ENCODE measurements at regions not wholly inside any gene's neighbourhood (a gene's known extent, or its start where the extent isn't known, plus 50 kb on each side); places are given as distances from the start of the nearest gene placed in this dataset.

DNA sequence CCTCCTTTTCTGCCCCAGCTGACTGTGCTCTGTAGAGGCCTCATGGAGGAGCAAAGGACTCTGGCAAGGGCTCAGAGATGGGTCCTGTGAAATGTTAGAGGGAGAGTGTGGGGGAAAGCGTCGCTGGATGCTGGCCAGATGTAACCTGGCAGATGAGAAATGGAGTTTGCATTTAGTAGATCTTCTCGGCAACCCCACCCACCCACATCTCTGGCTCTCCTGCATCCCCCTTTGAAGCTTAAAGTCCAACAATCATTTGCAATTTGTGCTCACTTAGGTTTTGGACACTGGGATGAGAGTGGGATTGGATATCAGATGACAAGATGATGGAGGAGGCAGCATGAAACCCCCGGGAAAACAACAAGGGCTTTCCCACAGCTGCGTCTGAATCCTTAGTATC lies 523.6 kb upstream of the MCTP2 start:
- CTCF ChIA-PET (ENCODE audit: partially characterized antibody) = no interaction called here
- H3K79me2 ChIP-seq (ENCODE audit: control insufficient read depth in 1 of 2, insufficient read depth in 2 of 2, low read length in 2 of 2) = no peaks in the 10 kb centered on the region
- WGBS, 2 experiments (ENCODE audit: extremely low coverage in 1 of 2, insufficient coverage in 1 of 2, insufficient read length in 1 of 2, insufficient replicate concordance in 2 of 2, low coverage in 1 of 2, low lambda C conversion rate in 2 of 2, missing lambda C conversion rate in 1 of 2) = 83% methylated on average over 5 of the region's 5 CpGs; no CpG with 5 or more reads in 1 of the 2 experiments

More for the DNA sequence above, 523.6 kb upstream of the MCTP2 start:
- Histone ChIP-seq H2AK5ac (ENCODE audit: low read depth, low read length) (no peak overlapping the region), H4K8ac (ENCODE audit: extremely low read depth, insufficient read depth, low read length) (no peak overlapping the region), H3K23me2 (ENCODE audit: low read depth, low read length) (no peaks in the 10 kb centered on the region), H3K4me3 (ENCODE audit: extremely low read depth in 1 of 4, insufficient read depth in 2 of 4, low read depth in 3 of 4, low read length in 4 of 4) (no peak overlapping the region), H4K91ac (replicated peaks; ENCODE audit: insufficient read length, low read length) (no peak overlapping the region), H2BK5ac (ENCODE audit: low read depth, low read length) (no peak overlapping the region), H3K18ac (ENCODE audit: extremely low read depth, low read length) (no peak overlapping the region), H3K9me3 (ENCODE audit: insufficient read depth in 2 of 2, low read depth in 1 of 2, low read length in 1 of 2) (no peaks in the 10 kb centered on the region), H2BK20ac (ENCODE audit: low read length) (no peak overlapping the region), H3K4ac (replicated peaks; ENCODE audit: insufficient read length, low read depth, low read length) (no peak overlapping the region), H3K14ac (ENCODE audit: insufficient read length) (no peak overlapping the region), H3K36me3 (ENCODE audit: control insufficient read depth in 2 of 4, insufficient read depth in 4 of 4, low read length in 3 of 4) (no peaks in the 10 kb centered on the region), H4K5ac (ENCODE audit: insufficient read length, low read depth, low read length) (no peak overlapping the region), H3K4me1 (replicated peaks in 1 of 4; ENCODE audit: control insufficient read depth in 3 of 4, insufficient read depth in 4 of 4, low read length in 3 of 4) (no peaks in the 10 kb centered on the region), H4K20me1 (replicated peaks in 1 of 2; ENCODE audit: control insufficient read depth in 1 of 2, insufficient read depth in 2 of 2, low read length in 2 of 2) (no peaks in the 10 kb centered on the region), H3K4me2 (ENCODE audit: insufficient read depth in 1 of 2, low read depth in 2 of 2, low read length in 2 of 2) (no peak overlapping the region), H3K27ac (ENCODE audit: low read depth, low read length) (no peak overlapping the region), H2BK12ac (ENCODE audit: low read depth, low read length) (no peak overlapping the region), H2BK15ac (ENCODE audit: low read length) (no peak overlapping the region), H3K9ac (replicated peaks in 1 of 4; ENCODE audit: extremely low read depth in 1 of 4, low read depth in 3 of 4, low read length in 3 of 4) (no peak overlapping the region), H3K23ac (ENCODE audit: insufficient read length) (no peak overlapping the region), H2BK120ac (replicated peaks; ENCODE audit: low read depth, low read length) (no peak overlapping the region), H3K79me1 (ENCODE audit: low read depth, low read length) (no peaks in the 10 kb centered on the region), H3K56ac (replicated peaks; ENCODE audit: insufficient read length, low read depth, low read length) (no peak overlapping the region), H3K27me3 (replicated peaks in 1 of 4; ENCODE audit: control insufficient read depth in 3 of 4, extremely low read depth in 1 of 4, insufficient read depth in 3 of 4, low read length in 3 of 4) (no peaks in the 10 kb centered on the region), H2AFZ (ENCODE audit: low read length) (no peak overlapping the region; the same call in 1 of the 2 replicates)
- POLR2A ChIA-PET (ENCODE audit: partially characterized antibody) = no interaction called here
- DNase-seq (ENCODE audit: low read depth in 1 of 2, low spot score in 2 of 2) = no peak
- TF ChIP-seq POLR2A (IDR thresholded peaks at IDR 0.05; ENCODE audit: control extremely low read depth in 1 of 2, low read depth in 2 of 2, low read length in 2 of 2) (no peak), EZH2 (IDR thresholded peaks at IDR 0.05; ENCODE audit: low read depth, low read length, severe bottlenecking) (no peak)
- FAIRE-seq = no peak

Data from H1 (cell line).